Mammary epithelial cell (primary cell): ENCODE measurements at regions not wholly inside any gene's neighbourhood (a gene's known extent, or its start where the extent isn't known, plus 50 kb on each side); places are given as distances from the start of the nearest gene placed in this dataset.
"Not testable (repeated sequence)": the region's sequence is repeated elsewhere in the genome, so short reads cannot be mapped to it uniquely, and the experiment has no call there.

Source experiments
- CTCF ChIP-seq, 2 donors: IDR thresholded peaks in 1 of 2; conservative IDR thresholded peaks in 1 of 2; 2 replicates each; pipeline ENCODE4 v1.5.1; 2011 to 2012; ENCODE audit warnings: inconsistent platforms in 2 of 2, low read length in 2 of 2, mild to moderate bottlenecking in 2 of 2, control low read depth in 1 of 2, low read depth in 1 of 2; ENCODE audit not compliant: insufficient read depth in 1 of 2; ENCODE audit errors: extremely low read depth in 1 of 2
- EZH2 ChIP-seq: IDR thresholded peaks from 2 replicates; pipeline ENCODE4 v1.6.1; 2012; ENCODE audit warnings: low read length, inconsistent platforms, borderline replicate concordance

- not testable (repeated sequence) for TF ChIP-seq EZH2; CTCF (conservative IDR thresholded peaks at IDR 0.05 in 1 of 2, IDR thresholded peaks at IDR 0.05 in 1 of 2; ENCODE audit: extremely low read depth in 1 of 2, insufficient read depth in 1 of 2, low read depth in 1 of 2, low read length in 2 of 2)
Observed at GRCh38 chr5:13072936-13073335, 871.6 kb downstream of the DNAH5 start.
